H1 (cell line): ENCODE measurements at regions not wholly inside any gene's neighbourhood (a gene's known extent, or its start where the extent isn't known, plus 50 kb on each side); places are given as distances from the start of the nearest gene placed in this dataset.

ENCODE experiments used
- CTCF ChIA-PET: fragments of 300-600 bp; sonication (Branson Sonifier 250); formaldehyde crosslinking; loops from one replicate; lab custom pipeline; 2021; ENCODE audit not compliant: partially characterized antibody; lab: Charles Lee
- POLR2A ChIA-PET: fragments of 300-600 bp; sonication (Branson Sonifier 250); formaldehyde crosslinking; loops from one replicate; lab custom pipeline; 2021; ENCODE audit warnings: inconsistent platforms; ENCODE audit not compliant: partially characterized antibody; lab: Charles Lee
- DNase-seq, 2 experiments: peaks; one replicate each; pipeline versions ENCODE4 v3.0.0 to v3.0.0-alpha.2; 2010 to 2022; ENCODE audit warnings: low spot score in 2 of 2, low read depth in 1 of 2, mixed read lengths in 1 of 2
- FAIRE-seq: peaks from 2 replicates; lab custom pipeline; 2011; peaks lifted over from hg19 to GRCh38; lab: Jason Lieb, UNC
- H2AFZ ChIP-seq: 2 replicates; pipeline ENCODE4 v1.8.1; 2012; ENCODE audit warnings: low read length, inconsistent platforms
- H2AK5ac ChIP-seq: 2 replicates; pipeline ENCODE4 v1.6.1; 2013; ENCODE audit warnings: low read depth, low read length
- H2BK120ac ChIP-seq: replicated peaks from 2 replicates; pipeline ENCODE3; 2013; ENCODE audit warnings: low read depth, low read length, inconsistent platforms
- H2BK12ac ChIP-seq: 2 replicates; pipeline ENCODE4 v1.6.1; 2013; ENCODE audit warnings: low read depth, low read length
- H2BK15ac ChIP-seq: 2 replicates; pipeline ENCODE4 v1.6.1; 2013; ENCODE audit warnings: low read length
- H2BK20ac ChIP-seq: 2 replicates; pipeline ENCODE4 v1.6.1; 2013; ENCODE audit warnings: low read length
- H2BK5ac ChIP-seq: 2 replicates; pipeline ENCODE4 v1.6.1; 2013; ENCODE audit warnings: low read depth, low read length
- H3K14ac ChIP-seq: 2 replicates; pipeline ENCODE4 v1.6.1; 2013; ENCODE audit warnings: inconsistent platforms; ENCODE audit not compliant: insufficient read length
- H3K18ac ChIP-seq: 2 replicates; pipeline ENCODE4 v1.6.1; 2013; ENCODE audit warnings: low read length; ENCODE audit errors: extremely low read depth
- H3K23ac ChIP-seq: 2 replicates; pipeline ENCODE4 v1.6.1; 2013; ENCODE audit warnings: inconsistent platforms; ENCODE audit not compliant: insufficient read length
- H3K23me2 ChIP-seq: 2 replicates; pipeline ENCODE4 v1.6.1; 2013; ENCODE audit warnings: low read depth, low read length
- H3K27ac ChIP-seq: 2 replicates; pipeline ENCODE4 v1.6.1; 2011; ENCODE audit warnings: low read depth, low read length, inconsistent platforms
- H3K27me3 ChIP-seq, 4 experiments: replicated peaks in 1 of 4; 1 replicate in 1 of 4; 2 replicates in 3 of 4; pipeline versions ENCODE4 v1.6.1 to v1.8.1; 2011 to 2013; ENCODE audit warnings: low read length in 3 of 4, mild to moderate bottlenecking in 3 of 4, inconsistent platforms in 2 of 4, mixed read lengths in 2 of 4, moderate library complexity in 1 of 4; ENCODE audit not compliant: control insufficient read depth in 3 of 4, insufficient read depth in 3 of 4; ENCODE audit errors: extremely low read depth in 1 of 4
- H3K36me3 ChIP-seq, 4 experiments: 2 replicates each; pipeline versions ENCODE4 v1.6.1 to v1.8.1; 2011 to 2013; ENCODE audit warnings: mild to moderate bottlenecking in 4 of 4, low read length in 3 of 4, moderate library complexity in 2 of 4, control low read depth in 1 of 4, inconsistent platforms in 1 of 4; ENCODE audit not compliant: insufficient read depth in 4 of 4, control insufficient read depth in 2 of 4
- H3K4ac ChIP-seq: replicated peaks from 2 replicates; pipeline ENCODE3; 2013; ENCODE audit warnings: low read length, low read depth, mixed read lengths, inconsistent platforms; ENCODE audit not compliant: insufficient read length
- H3K4me1 ChIP-seq, 4 experiments: replicated peaks in 1 of 4; 1 replicate in 1 of 4; 2 replicates in 3 of 4; pipeline versions ENCODE4 v1.6.1 to v1.8.1; 2011 to 2013; ENCODE audit warnings: low read length in 3 of 4, inconsistent platforms in 2 of 4, mixed read lengths in 1 of 4; ENCODE audit not compliant: insufficient read depth in 4 of 4, control insufficient read depth in 3 of 4
- H3K4me2 ChIP-seq, 2 experiments: 2 replicates each; pipeline versions ENCODE4 v1.6.1 to v1.8.1; 2011 to 2013; ENCODE audit warnings: low read depth in 2 of 2, low read length in 2 of 2, control low read depth in 1 of 2, inconsistent platforms in 1 of 2, mild to moderate bottlenecking in 1 of 2; ENCODE audit not compliant: insufficient read depth in 1 of 2
- H3K4me3 ChIP-seq, 4 experiments: fragments of 200-600, 300-600 bp in 1 of 4; sonication (generic), shearing (Covaris generic), sonication (Bioruptor Twin) in 1 of 4; 2 replicates each; pipeline versions ENCODE4 v1.5.1 to v1.8.1; 2011 to 2016; ENCODE audit warnings: low read length in 4 of 4, low read depth in 3 of 4, control low read depth in 2 of 4, inconsistent platforms in 2 of 4, mild to moderate bottlenecking in 2 of 4, mixed read lengths in 1 of 4, moderate library complexity in 1 of 4; ENCODE audit not compliant: insufficient read depth in 2 of 4; ENCODE audit errors: extremely low read depth in 1 of 4
- H3K56ac ChIP-seq: replicated peaks from 2 replicates; pipeline ENCODE3; 2013; ENCODE audit warnings: low read depth, mild to moderate bottlenecking, mixed read lengths, low read length, inconsistent platforms; ENCODE audit not compliant: insufficient read length
- H3K79me1 ChIP-seq: 2 replicates; pipeline ENCODE4 v1.6.1; 2013; ENCODE audit warnings: low read depth, low read length, control low read depth
- H3K79me2 ChIP-seq, 2 experiments: 2 replicates each; pipeline versions ENCODE4 v1.6.1 to v1.8.1; 2012 to 2013; ENCODE audit warnings: low read length in 2 of 2, mild to moderate bottlenecking in 2 of 2, inconsistent platforms in 1 of 2; ENCODE audit not compliant: insufficient read depth in 2 of 2, control insufficient read depth in 1 of 2
- H3K9ac ChIP-seq, 4 experiments: replicated peaks in 1 of 4; 1 replicate in 1 of 4; 2 replicates in 3 of 4; pipeline versions ENCODE4 v1.6.1 to v1.8.1; 2011 to 2013; ENCODE audit warnings: low read depth in 3 of 4, low read length in 3 of 4, control low read depth in 2 of 4, mild to moderate bottlenecking in 2 of 4, moderate library complexity in 2 of 4, inconsistent platforms in 1 of 4; ENCODE audit errors: extremely low read depth in 1 of 4
- H3K9me3 ChIP-seq, 2 experiments: 2 replicates each; pipeline versions ENCODE4 v1.6.1 to v1.8.1; 2012 to 2013; ENCODE audit warnings: mild to moderate bottlenecking in 2 of 2, moderate library complexity in 2 of 2, control low read depth in 1 of 2, inconsistent platforms in 1 of 2, low read depth in 1 of 2, low read length in 1 of 2, mixed read lengths in 1 of 2; ENCODE audit not compliant: insufficient read depth in 2 of 2
- H4K20me1 ChIP-seq, 2 experiments: replicated peaks in 1 of 2; 2 replicates each; pipeline versions ENCODE3 to v1.8.1; 2011 to 2013; ENCODE audit warnings: inconsistent platforms in 2 of 2, low read length in 2 of 2, mild to moderate bottlenecking in 1 of 2; ENCODE audit not compliant: insufficient read depth in 2 of 2, control insufficient read depth in 1 of 2
- H4K5ac ChIP-seq: 2 replicates; pipeline ENCODE4 v1.6.1; 2013; ENCODE audit warnings: low read length, low read depth, mixed read lengths, inconsistent platforms; ENCODE audit not compliant: insufficient read length
- H4K8ac ChIP-seq: 2 replicates; pipeline ENCODE4 v1.8.0; 2013; ENCODE audit warnings: mild to moderate bottlenecking, moderate library complexity, low read length, inconsistent platforms; ENCODE audit not compliant: insufficient read depth; ENCODE audit errors: extremely low read depth
- H4K91ac ChIP-seq: replicated peaks from 2 replicates; pipeline ENCODE3; 2013; ENCODE audit warnings: low read length, mixed read lengths, inconsistent platforms; ENCODE audit not compliant: insufficient read length
- BACH1 ChIP-seq: IDR thresholded peaks from 2 replicates; pipeline ENCODE4 v1.6.1; 2012; ENCODE audit warnings: low read length, improper control_type of control experiment
- BCL11A ChIP-seq, 2 experiments: IDR thresholded peaks; one replicate each; pipeline ENCODE4 v1.6.1; 2011; ENCODE audit warnings: low read depth in 2 of 2, low read length in 2 of 2, mild to moderate bottlenecking in 2 of 2
- BRCA1 ChIP-seq: IDR thresholded peaks from 2 replicates; pipeline ENCODE4 v1.6.1; 2012; ENCODE audit warnings: low read depth, low read length, improper control_type of control experiment
- CBX5 ChIP-seq: fragments of 300-800, 300-1000 bp; sonication (generic); IDR thresholded peaks from 2 replicates; pipeline ENCODE4 v1.7.1; 2016; ENCODE audit warnings: antibody characterized with exemption, low read length, low read depth
- CREB1 ChIP-seq: IDR thresholded peaks from 2 replicates; pipeline ENCODE4 v1.6.1; 2012; ENCODE audit warnings: inconsistent platforms
- CTBP2 ChIP-seq: IDR thresholded peaks from 2 replicates; pipeline ENCODE4 v1.7.0; 2011; ENCODE audit warnings: borderline replicate concordance, mild to moderate bottlenecking, moderate library complexity, mixed read lengths, low read length; ENCODE audit not compliant: insufficient read depth, insufficient read length
- JUN ChIP-seq: IDR thresholded peaks from 2 replicates; pipeline ENCODE4 v1.6.1; 2011; ENCODE audit warnings: low read depth, mild to moderate bottlenecking, improper control_type of control experiment, low read length
- KDM1A ChIP-seq: fragments of 200-600, 300-600 bp; sonication (generic); IDR thresholded peaks from 2 replicates; pipeline ENCODE4 v1.7.1; 2016; ENCODE audit warnings: mild to moderate bottlenecking, low read length, borderline replicate concordance
- KDM4A ChIP-seq: IDR thresholded peaks from one replicate; pipeline ENCODE4 v1.7.1; 2012; ENCODE audit warnings: low read depth, mild to moderate bottlenecking, moderate library complexity, low read length, inconsistent platforms; ENCODE audit not compliant: severe bottlenecking
- MAFK ChIP-seq: IDR thresholded peaks from 2 replicates; pipeline ENCODE4 v1.6.1; 2012; ENCODE audit warnings: low read depth, mild to moderate bottlenecking, improper control_type of control experiment, low read length
- MAX ChIP-seq: IDR thresholded peaks from 2 replicates; pipeline ENCODE4 v1.6.1; 2012; ENCODE audit warnings: inconsistent platforms
- POLR2A ChIP-seq, 2 experiments: IDR thresholded peaks; 1 replicate in 1 of 2; 2 replicates in 1 of 2; pipeline ENCODE4 v1.6.1; 2011; ENCODE audit warnings: low read depth in 2 of 2, low read length in 2 of 2, mild to moderate bottlenecking in 2 of 2; ENCODE audit errors: control extremely low read depth in 1 of 2
- TAF1 ChIP-seq: IDR thresholded peaks from 2 replicates; pipeline ENCODE4 v1.6.1; 2011; ENCODE audit warnings: mild to moderate bottlenecking, low read depth, low read length
- TEAD4 ChIP-seq: IDR thresholded peaks from 2 replicates; pipeline ENCODE4 v1.6.1; 2012; ENCODE audit warnings: low read depth, low read length, inconsistent platforms, mixed read lengths
- WGBS, 2 experiments: shearing (Covaris generic) in 1 of 2; methylation state at CpG; one replicate each; pipeline versions ENCODE4 v1.1.6 to v1.1.7; 2013 to 2015; ENCODE audit warnings: low lambda C conversion rate in 2 of 2, mixed read lengths in 2 of 2, inconsistent platforms in 1 of 2, low coverage in 1 of 2, missing lambda C conversion rate in 1 of 2; ENCODE audit not compliant: insufficient replicate concordance in 2 of 2, insufficient coverage in 1 of 2, insufficient read length in 1 of 2; ENCODE audit errors: extremely low coverage in 1 of 2, missing lambda C conversion rate in 1 of 2; 5-methylcytosine and 5-hydroxymethylcytosine counted together

GRCh38 chr1:13960375-13960987 lies 260.5 kb downstream of the PRDM2 start:
- Histone ChIP-seq H3K79me2 (no peaks in the 10 kb centered on the region), H3K27me3 (no peaks in the 10 kb centered on the region; a peak in 1 of 7 replicates), H3K23ac (no peak overlapping the region), H4K8ac (no peak overlapping the region), H3K27ac (no peak overlapping the region), H2BK5ac (no peak overlapping the region), H3K4me1 (no peaks in the 10 kb centered on the region; a peak in 1 of 7 replicates), H3K23me2 (no peaks in the 10 kb centered on the region; the same call in 1 of the 2 replicates), H3K9me3 (no peaks in the 10 kb centered on the region), H3K56ac (no peak overlapping the region), H4K5ac (no peak overlapping the region), H3K36me3 (no peaks in the 10 kb centered on the region), H3K4ac (no peak overlapping the region), H3K9ac (no peak overlapping the region), H3K4me2 (no peak overlapping the region), H2BK15ac (no peak overlapping the region), H3K79me1 (no peaks in the 10 kb centered on the region), H2BK20ac (no peak overlapping the region), H2BK12ac (no peak overlapping the region), H2BK120ac (no peak overlapping the region), H4K20me1 (no peaks in the 10 kb centered on the region), H3K18ac (no peak overlapping the region), H2AK5ac (no peak overlapping the region), H3K14ac (no peak overlapping the region), H2AFZ (peak overlapping the region; percentile 89), H3K4me3 (no peak overlapping the region), H4K91ac (no peak overlapping the region)
- CTCF ChIA-PET: interaction anchor here (0.6 to 2.0 kb wide), 7 partner anchors 19 to 445 kb away, joined by 3 to 9 read pairs (median 3); no protein-coding TSS in a partner anchor
- WGBS, 2 experiments: 27% methylated on average over 12 of the region's 12 CpGs; no CpG with 5 or more reads in 1 of the 2 experiments
- DNase-seq: peak; percentile 53 to 93
- FAIRE-seq: peak; percentile 87
- POLR2A ChIA-PET: interaction anchor here (0.7 kb wide), 1 partner anchor 64 kb away, joined by 3 read pairs; no protein-coding TSS in a partner anchor
- TF ChIP-seq CBX5 (no peak), MAFK (no peak), POLR2A (IDR thresholded peaks at IDR 0.05; ENCODE audit: control extremely low read depth in 1 of 2, low read depth in 2 of 2, low read length in 2 of 2) (no peak), JUN (no peak), CREB1 (peak; percentile 27; the same call in 1 of the 2 replicates), TEAD4 (peak; percentile 53; the same call in 1 of the 2 replicates), KDM1A (no peak), TAF1 (no peak), CTBP2 (no peak), KDM4A (no peak), MAX (no peak), BRCA1 (no peak), BACH1 (no peak), BCL11A (IDR thresholded peaks at IDR 0.05; ENCODE audit: low read depth in 2 of 2, low read length in 2 of 2) (no peak)
